IMR-90 (cell line): ENCODE measurements at regions not wholly inside any gene's neighbourhood (a gene's known extent, or its start where the extent isn't known, plus 50 kb on each side); places are given as distances from the start of the nearest gene placed in this dataset.

Source experiments
- ATAC-seq: fragments of 200-7000 bp; cut with Tn5 transposase; 2 replicates; pipeline ENCODE4 v1.9.1; 2020; ENCODE audit warnings: low read depth, mild to moderate bottlenecking, moderate library complexity
- BruUV-seq: library from RNA; stranded (reverse); fragments of 400-500 nt; replicated peaks from 2 replicates; lab custom pipeline; 2021; lab: Mats Ljungman, UMichigan
- CTCF ChIA-PET: fragments of 300-600 bp; formaldehyde crosslinking; extraction: SDS; loops from one replicate; lab custom pipeline; 2021; ENCODE audit warnings: antibody characterized with exemption; lab: Yijun Ruan, JAX
- POLR2A ChIA-PET: fragments of 300-600 bp; sonication (Branson Sonifier 250); formaldehyde crosslinking; loops from one replicate; lab custom pipeline; 2022; ENCODE audit warnings: antibody characterized with exemption; ENCODE audit not compliant: unreplicated experiment; lab: Charles Lee
- DNase-seq: peaks from one replicate; pipeline ENCODE4 v3.0.0; 2013
- H2AFZ ChIP-seq: replicated peaks from 2 replicates; pipeline ENCODE3; 2013; ENCODE audit warnings: low read length, mild to moderate bottlenecking; ENCODE audit not compliant: poor library complexity
- H2AK5ac ChIP-seq: 2 replicates; pipeline ENCODE4 v1.6.1; 2013; ENCODE audit warnings: low read depth, low read length, inconsistent platforms
- H2AK9ac ChIP-seq: replicated peaks from 2 replicates; pipeline ENCODE3; 2013; ENCODE audit warnings: mild to moderate bottlenecking, low read depth, low read length, moderate library complexity; ENCODE audit not compliant: poor library complexity
- H2BK120ac ChIP-seq: 2 replicates; pipeline ENCODE4 v1.6.1; 2013; ENCODE audit warnings: low read depth, low read length, inconsistent platforms
- H2BK15ac ChIP-seq: 3 replicates; pipeline ENCODE4 v1.6.1; 2013; ENCODE audit warnings: low read depth, low read length, inconsistent platforms
- H2BK20ac ChIP-seq: 2 replicates; pipeline ENCODE4 v1.6.1; 2013; ENCODE audit warnings: low read depth, mild to moderate bottlenecking, inconsistent platforms, low read length, moderate library complexity
- H2BK5ac ChIP-seq: 2 replicates; pipeline ENCODE4 v1.6.1; 2013; ENCODE audit warnings: mild to moderate bottlenecking, low read depth, low read length, inconsistent platforms; ENCODE audit not compliant: poor library complexity, severe bottlenecking
- H3K14ac ChIP-seq: replicated peaks from 2 replicates; pipeline ENCODE4 v1.6.1; 2013; ENCODE audit warnings: low read depth, low read length, inconsistent platforms
- H3K18ac ChIP-seq: 2 replicates; pipeline ENCODE4 v1.6.1; 2013; ENCODE audit warnings: low read depth, low read length, control low read depth
- H3K23ac ChIP-seq: 2 replicates; pipeline ENCODE4 v1.6.1; 2013; ENCODE audit warnings: low read depth, low read length, inconsistent platforms
- H3K27ac ChIP-seq: 2 replicates; pipeline ENCODE4 v1.5.1; 2013; ENCODE audit warnings: mild to moderate bottlenecking, control low read depth, low read length; ENCODE audit not compliant: insufficient read depth
- H3K27me3 ChIP-seq: 2 replicates; pipeline ENCODE4 v1.6.1; 2013; ENCODE audit warnings: low read length; ENCODE audit not compliant: control insufficient read depth, insufficient read depth
- H3K36me3 ChIP-seq: 2 replicates; pipeline ENCODE4 v1.6.1; 2013; ENCODE audit warnings: low read length, mixed read lengths; ENCODE audit not compliant: control insufficient read depth, insufficient read depth
- H3K4ac ChIP-seq: 2 replicates; pipeline ENCODE4 v1.6.1; 2013; ENCODE audit warnings: low read depth, low read length, inconsistent platforms
- H3K4me1 ChIP-seq: 2 replicates; pipeline ENCODE4 v1.6.1; 2013; ENCODE audit warnings: low read length, mixed read lengths; ENCODE audit not compliant: control insufficient read depth, insufficient read depth
- H3K4me2 ChIP-seq: 2 replicates; pipeline ENCODE4 v1.6.1; 2013; ENCODE audit warnings: low read depth, mild to moderate bottlenecking, control low read depth, low read length, moderate library complexity
- H3K4me3 ChIP-seq: 2 replicates; pipeline ENCODE4 v1.5.1; 2013; ENCODE audit warnings: low read depth, mild to moderate bottlenecking, control low read depth, low read length, moderate library complexity; ENCODE audit not compliant: insufficient read depth
- H3K56ac ChIP-seq: 2 replicates; pipeline ENCODE4 v1.6.1; 2013; ENCODE audit warnings: low read length, inconsistent platforms; ENCODE audit not compliant: insufficient read depth; ENCODE audit errors: extremely low read depth
- H3K79me1 ChIP-seq, 2 experiments: 2 replicates each; pipeline ENCODE4 v1.6.1; 2013; ENCODE audit warnings: low read length in 2 of 2, inconsistent platforms in 1 of 2, low read depth in 1 of 2
- H3K9ac ChIP-seq: 2 replicates; pipeline ENCODE4 v1.6.1; 2013; ENCODE audit warnings: low read depth, low read length, control low read depth
- H3K9me1 ChIP-seq: 2 replicates; pipeline ENCODE4 v1.6.1; 2013; ENCODE audit warnings: low read length, inconsistent platforms; ENCODE audit not compliant: insufficient read depth
- H3K9me3 ChIP-seq: 2 replicates; pipeline ENCODE4 v1.6.1; 2013; ENCODE audit warnings: low read length; ENCODE audit not compliant: control insufficient read depth, insufficient read depth
- H4K20me1 ChIP-seq: 2 replicates; pipeline ENCODE4 v1.6.1; 2013; ENCODE audit warnings: low read length, inconsistent platforms; ENCODE audit not compliant: insufficient read depth
- H4K5ac ChIP-seq: 2 replicates; pipeline ENCODE4 v1.6.1; 2013; ENCODE audit warnings: mild to moderate bottlenecking, low read depth, low read length, control low read depth
- H4K8ac ChIP-seq, 2 experiments: 2 replicates each; pipeline ENCODE4 v1.6.1; 2013; ENCODE audit warnings: low read depth in 2 of 2, low read length in 2 of 2, control low read depth in 1 of 2, inconsistent platforms in 1 of 2
- H4K91ac ChIP-seq: 2 replicates; pipeline ENCODE4 v1.6.1; 2013; ENCODE audit warnings: low read depth, low read length, inconsistent platforms; ENCODE audit not compliant: insufficient read depth
- BHLHE40 ChIP-seq: fragments of 150-350 bp; IDR thresholded peaks from 2 replicates; pipeline ENCODE4 v1.6.1; 2016; ENCODE audit warnings: mild to moderate bottlenecking, low read depth, low read length
- CEBPB ChIP-seq: IDR thresholded peaks from 2 replicates; pipeline ENCODE4 v1.6.1; 2012; ENCODE audit warnings: low read depth, low read length, improper control_type of control experiment
- CHD1 ChIP-seq: IDR thresholded peaks from 2 replicates; pipeline ENCODE4 v1.6.1; 2012; ENCODE audit warnings: low read depth, low read length, improper control_type of control experiment
- FOS ChIP-seq: fragments of 150-350 bp; IDR thresholded peaks from 2 replicates; pipeline ENCODE4 v1.6.1; 2016; ENCODE audit warnings: low read depth, low read length
- MAFK ChIP-seq: IDR thresholded peaks from 2 replicates; pipeline ENCODE4 v1.6.1; 2012; ENCODE audit warnings: low read depth, low read length, improper control_type of control experiment
- MAZ ChIP-seq: IDR thresholded peaks from 2 replicates; pipeline ENCODE4 v1.6.1; 2012; ENCODE audit warnings: low read depth, mild to moderate bottlenecking, low read length, improper control_type of control experiment, moderate library complexity, borderline replicate concordance
- MXI1 ChIP-seq: IDR thresholded peaks from 2 replicates; pipeline ENCODE4 v1.6.1; 2012; ENCODE audit warnings: low read depth, mild to moderate bottlenecking, low read length, moderate library complexity, borderline replicate concordance
- NFE2L2 ChIP-seq: fragments of 150-350 bp; IDR thresholded peaks from 2 replicates; pipeline ENCODE4 v1.6.1; 2016; ENCODE audit warnings: low read depth, mild to moderate bottlenecking, low read length
- POLR2A ChIP-seq: IDR thresholded peaks from 2 replicates; pipeline ENCODE4 v1.6.1; 2012; ENCODE audit warnings: mild to moderate bottlenecking, low read depth, low read length
- RAD21 ChIP-seq: IDR thresholded peaks from 2 replicates; pipeline ENCODE4 v1.6.1; 2012; ENCODE audit warnings: low read length, improper control_type of control experiment
- RCOR1 ChIP-seq: IDR thresholded peaks from 2 replicates; pipeline ENCODE4 v1.6.1; 2012; ENCODE audit warnings: mild to moderate bottlenecking, low read length, improper control_type of control experiment; ENCODE audit not compliant: insufficient replicate concordance
- RFX5 ChIP-seq: IDR thresholded peaks from 2 replicates; pipeline ENCODE4 v1.8.0; 2012; ENCODE audit warnings: low read depth, mild to moderate bottlenecking, low read length, moderate library complexity
- SMC3 ChIP-seq: fragments of 150-350 bp; IDR thresholded peaks from 2 replicates; pipeline ENCODE4 v1.6.1; 2016; ENCODE audit warnings: low read depth, mild to moderate bottlenecking, antibody characterized with exemption, low read length, moderate library complexity
- WGBS, 2 experiments: methylation state at CpG; one replicate each; pipeline versions ENCODE4 v1.1.5 to v1.1.7; 2013; ENCODE audit warnings: missing lambda C conversion rate in 2 of 2; ENCODE audit not compliant: insufficient read length in 1 of 2; ENCODE audit errors: extremely low coverage in 2 of 2; 5-methylcytosine and 5-hydroxymethylcytosine counted together
- dilution Hi-C: fragments of 300-500 bp; cut with HindIII; formaldehyde crosslinking; loops from one replicate; pipeline ENCODE4 v1.14.3; 2018; ENCODE audit warnings: low sequenced_read_pairs; ENCODE audit not compliant: unreplicated experiment
- in situ Hi-C: fragments of 300-500 bp; cut with MboI; formaldehyde crosslinking; loops from 3 replicates; pipeline ENCODE4 v1.14.3; 2019; ENCODE audit warnings: low sequenced_read_pairs, inconsistent platforms, mixed read lengths
- intact Hi-C: fragments of 100-400 bp; cut with micrococcal nuclease; formaldehyde crosslinking; loops from 2 replicates; pipeline ENCODE4 v1.10.0; 2022
- TF ChIP-seq, protein P1 (sequence below): fragments of 150-350 bp; IDR thresholded peaks from 2 replicates; pipeline ENCODE4 v1.6.1; 2016; ENCODE audit warnings: low read depth, mild to moderate bottlenecking, low read length, moderate library complexity, borderline replicate concordance
- TF ChIP-seq, protein P2 (sequence below): fragments of 150-350 bp; IDR thresholded peaks from 2 replicates; pipeline ENCODE4 v1.6.1; 2017; ENCODE audit warnings: mild to moderate bottlenecking, antibody characterized with exemption, low read length, low read depth
- TF ChIP-seq, protein P3 (sequence below): conservative IDR thresholded peaks from 2 replicates; pipeline ENCODE4 v1.5.1; 2012; ENCODE audit warnings: mild to moderate bottlenecking, low read depth, low read length, improper control_type of control experiment

DNA sequence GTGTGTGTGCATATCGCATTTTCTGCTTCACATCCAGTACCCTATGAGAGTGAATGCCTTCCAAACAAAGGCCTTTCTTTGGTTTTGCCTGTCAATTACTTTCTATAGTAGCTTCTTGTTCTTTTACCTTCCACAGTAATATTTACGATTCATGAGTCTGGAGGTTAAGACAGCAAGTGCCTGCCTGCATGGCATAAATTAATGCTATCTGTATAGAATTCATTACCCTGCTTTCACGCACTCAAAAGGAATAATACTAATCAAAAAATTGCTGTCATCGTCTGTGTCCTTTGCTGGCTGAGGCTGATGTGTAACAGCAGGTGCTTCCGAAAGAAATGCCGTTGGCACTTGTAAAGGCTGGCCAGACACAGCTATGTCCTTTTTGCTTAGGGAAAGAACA is 1304.4 kb upstream of the CDH6 start:
- H3K4me2 ChIP-seq: no peak overlapping the region
- no peak overlapping the region for H4K5ac ChIP-seq
- ATAC-seq: no peak
- H2AK9ac ChIP-seq: no peak overlapping the region
- H3K23ac ChIP-seq: no peak overlapping the region
- no peak overlapping the region for H4K91ac ChIP-seq
- H3K27me3 ChIP-seq: no peaks in the 10 kb centered on the region
- 60% methylated on average over 2 of the region's 6 CpGs; no CpG with 5 or more reads in 1 of the 2 experiments for whole genome bisulfite sequencing, 2 experiments
- no peaks in the 10 kb centered on the region for H3K36me3 ChIP-seq
- no peaks in the 10 kb centered on the region for H3K4me1 ChIP-seq
- H2BK120ac ChIP-seq: no peak overlapping the region
- no peak overlapping the region for H3K18ac ChIP-seq
- 0 out of 2 replicates have a peak, but pooled peaks cover 3% of the 10 kb centered on the region for H3K9me3 ChIP-seq
- no peaks in the 10 kb centered on the region for H3K79me1 ChIP-seq
- no peak overlapping the region for H2BK20ac ChIP-seq
- H3K9ac ChIP-seq: no peak overlapping the region
- no peak overlapping the region for H2AK5ac ChIP-seq
- no peak overlapping the region for H2BK5ac ChIP-seq
- no peak overlapping the region for H3K56ac ChIP-seq
- H3K27ac ChIP-seq: no peak overlapping the region
- no peak overlapping the region for H2AFZ ChIP-seq
- no peak overlapping the region for H4K8ac ChIP-seq
- dilution Hi-C loops: no loop called here
- no peak for DNase-seq
- H4K20me1 ChIP-seq: no peaks in the 10 kb centered on the region
- no peak for TF ChIP-seq MAZ
- no peak for TF ChIP-seq CHD1
- no peak for TF ChIP-seq RAD21
- TF ChIP-seq NFE2L2: no peak
- TF ChIP-seq RCOR1: no peak
- TF ChIP-seq, protein P1, sequence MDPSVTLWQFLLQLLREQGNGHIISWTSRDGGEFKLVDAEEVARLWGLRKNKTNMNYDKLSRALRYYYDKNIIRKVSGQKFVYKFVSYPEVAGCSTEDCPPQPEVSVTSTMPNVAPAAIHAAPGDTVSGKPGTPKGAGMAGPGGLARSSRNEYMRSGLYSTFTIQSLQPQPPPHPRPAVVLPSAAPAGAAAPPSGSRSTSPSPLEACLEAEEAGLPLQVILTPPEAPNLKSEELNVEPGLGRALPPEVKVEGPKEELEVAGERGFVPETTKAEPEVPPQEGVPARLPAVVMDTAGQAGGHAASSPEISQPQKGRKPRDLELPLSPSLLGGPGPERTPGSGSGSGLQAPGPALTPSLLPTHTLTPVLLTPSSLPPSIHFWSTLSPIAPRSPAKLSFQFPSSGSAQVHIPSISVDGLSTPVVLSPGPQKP: no peak
- TF ChIP-seq POLR2A: no peak
- TF ChIP-seq RFX5: no peak
- TF ChIP-seq MAFK: no peak
- TF ChIP-seq CEBPB: no peak
- TF ChIP-seq SMC3: no peak
- no peak for TF ChIP-seq MXI1
- no peak for TF ChIP-seq FOS
- TF ChIP-seq, protein P2, sequence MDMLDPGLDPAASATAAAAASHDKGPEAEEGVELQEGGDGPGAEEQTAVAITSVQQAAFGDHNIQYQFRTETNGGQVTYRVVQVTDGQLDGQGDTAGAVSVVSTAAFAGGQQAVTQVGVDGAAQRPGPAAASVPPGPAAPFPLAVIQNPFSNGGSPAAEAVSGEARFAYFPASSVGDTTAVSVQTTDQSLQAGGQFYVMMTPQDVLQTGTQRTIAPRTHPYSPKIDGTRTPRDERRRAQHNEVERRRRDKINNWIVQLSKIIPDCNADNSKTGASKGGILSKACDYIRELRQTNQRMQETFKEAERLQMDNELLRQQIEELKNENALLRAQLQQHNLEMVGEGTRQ: no peak
- TF ChIP-seq BHLHE40: no peak
- TF ChIP-seq, protein P3, sequence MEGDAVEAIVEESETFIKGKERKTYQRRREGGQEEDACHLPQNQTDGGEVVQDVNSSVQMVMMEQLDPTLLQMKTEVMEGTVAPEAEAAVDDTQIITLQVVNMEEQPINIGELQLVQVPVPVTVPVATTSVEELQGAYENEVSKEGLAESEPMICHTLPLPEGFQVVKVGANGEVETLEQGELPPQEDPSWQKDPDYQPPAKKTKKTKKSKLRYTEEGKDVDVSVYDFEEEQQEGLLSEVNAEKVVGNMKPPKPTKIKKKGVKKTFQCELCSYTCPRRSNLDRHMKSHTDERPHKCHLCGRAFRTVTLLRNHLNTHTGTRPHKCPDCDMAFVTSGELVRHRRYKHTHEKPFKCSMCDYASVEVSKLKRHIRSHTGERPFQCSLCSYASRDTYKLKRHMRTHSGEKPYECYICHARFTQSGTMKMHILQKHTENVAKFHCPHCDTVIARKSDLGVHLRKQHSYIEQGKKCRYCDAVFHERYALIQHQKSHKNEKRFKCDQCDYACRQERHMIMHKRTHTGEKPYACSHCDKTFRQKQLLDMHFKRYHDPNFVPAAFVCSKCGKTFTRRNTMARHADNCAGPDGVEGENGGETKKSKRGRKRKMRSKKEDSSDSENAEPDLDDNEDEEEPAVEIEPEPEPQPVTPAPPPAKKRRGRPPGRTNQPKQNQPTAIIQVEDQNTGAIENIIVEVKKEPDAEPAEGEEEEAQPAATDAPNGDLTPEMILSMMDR: no peak
- no peaks in the 10 kb centered on the region for H3K9me1 ChIP-seq
- no peak overlapping the region for H3K14ac ChIP-seq
- in situ Hi-C loops: no loop called here
- no TSS peak for BruUV-seq
- H3K4me3 ChIP-seq: no peak overlapping the region
- intact Hi-C loops: no loop called here
- POLR2A ChIA-PET: no interaction called here
- CTCF ChIA-PET: no interaction called here
- no peak overlapping the region for H2BK15ac ChIP-seq
- no peak overlapping the region for H3K4ac ChIP-seq
